ENCODE measurements at regions not wholly inside any gene's neighbourhood (a gene's known extent, or its start where the extent isn't known, plus 50 kb on each side); places are given as distances from the start of the nearest gene placed in this dataset.

- Mint-ChIP-seq H3K36me3 (ENCODE audit: low read depth) (no peaks in the 10 kb centered on the region), H3K27me3 (ENCODE audit: low read depth) (no peaks in the 10 kb centered on the region), H3K9me3 (peaks cover under 1% of the 10 kb centered on the region), H3K4me3 (no peak overlapping the region), H3K4me1 (no peaks in the 10 kb centered on the region), H3K27ac (no peak overlapping the region)
- TF ChIP-seq, protein P1, sequence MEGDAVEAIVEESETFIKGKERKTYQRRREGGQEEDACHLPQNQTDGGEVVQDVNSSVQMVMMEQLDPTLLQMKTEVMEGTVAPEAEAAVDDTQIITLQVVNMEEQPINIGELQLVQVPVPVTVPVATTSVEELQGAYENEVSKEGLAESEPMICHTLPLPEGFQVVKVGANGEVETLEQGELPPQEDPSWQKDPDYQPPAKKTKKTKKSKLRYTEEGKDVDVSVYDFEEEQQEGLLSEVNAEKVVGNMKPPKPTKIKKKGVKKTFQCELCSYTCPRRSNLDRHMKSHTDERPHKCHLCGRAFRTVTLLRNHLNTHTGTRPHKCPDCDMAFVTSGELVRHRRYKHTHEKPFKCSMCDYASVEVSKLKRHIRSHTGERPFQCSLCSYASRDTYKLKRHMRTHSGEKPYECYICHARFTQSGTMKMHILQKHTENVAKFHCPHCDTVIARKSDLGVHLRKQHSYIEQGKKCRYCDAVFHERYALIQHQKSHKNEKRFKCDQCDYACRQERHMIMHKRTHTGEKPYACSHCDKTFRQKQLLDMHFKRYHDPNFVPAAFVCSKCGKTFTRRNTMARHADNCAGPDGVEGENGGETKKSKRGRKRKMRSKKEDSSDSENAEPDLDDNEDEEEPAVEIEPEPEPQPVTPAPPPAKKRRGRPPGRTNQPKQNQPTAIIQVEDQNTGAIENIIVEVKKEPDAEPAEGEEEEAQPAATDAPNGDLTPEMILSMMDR (IDR thresholded peaks at IDR 0.05; ENCODE audit: unreplicated experiment in 3 of 3), result no peak
Measured at GRCh38 chr6:85942844-85943243, 300.2 kb upstream of the SYNCRIP start.

DNA sequence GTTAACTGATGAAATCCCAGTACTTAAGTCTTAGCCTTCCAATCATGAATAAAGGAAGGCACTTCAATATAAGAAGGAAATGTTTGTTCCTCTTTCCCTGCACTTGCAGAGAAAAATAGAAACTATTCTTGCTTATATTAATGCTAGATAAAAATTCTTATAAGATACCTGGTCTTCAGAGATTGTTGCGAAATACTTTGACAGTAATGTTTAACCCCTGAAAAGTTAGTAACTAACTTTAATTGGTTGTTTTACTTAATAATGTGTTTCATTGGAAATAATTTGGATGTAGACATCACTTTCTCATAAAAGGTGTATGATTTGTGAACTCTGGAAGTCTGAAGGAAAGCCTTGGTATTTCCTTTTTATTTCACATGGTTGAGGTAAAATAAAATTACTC lies 294.2 kb upstream of the SYNCRIP start:
- TF ChIP-seq, protein P1 (IDR thresholded peaks at IDR 0.05; ENCODE audit: unreplicated experiment in 3 of 3), result no peak
- no peaks in the 10 kb centered on the region for H3K36me3 Mint-ChIP-seq (ENCODE audit: low read depth)
- no peak overlapping the region for H3K4me3 Mint-ChIP-seq
- H3K9me3 Mint-ChIP-seq, result peaks cover 29% of the 10 kb centered on the region
- no peaks in the 10 kb centered on the region for H3K4me1 Mint-ChIP-seq
- no peak overlapping the region for H3K27ac Mint-ChIP-seq
- no peaks in the 10 kb centered on the region for H3K27me3 Mint-ChIP-seq (ENCODE audit: low read depth)

DNA sequence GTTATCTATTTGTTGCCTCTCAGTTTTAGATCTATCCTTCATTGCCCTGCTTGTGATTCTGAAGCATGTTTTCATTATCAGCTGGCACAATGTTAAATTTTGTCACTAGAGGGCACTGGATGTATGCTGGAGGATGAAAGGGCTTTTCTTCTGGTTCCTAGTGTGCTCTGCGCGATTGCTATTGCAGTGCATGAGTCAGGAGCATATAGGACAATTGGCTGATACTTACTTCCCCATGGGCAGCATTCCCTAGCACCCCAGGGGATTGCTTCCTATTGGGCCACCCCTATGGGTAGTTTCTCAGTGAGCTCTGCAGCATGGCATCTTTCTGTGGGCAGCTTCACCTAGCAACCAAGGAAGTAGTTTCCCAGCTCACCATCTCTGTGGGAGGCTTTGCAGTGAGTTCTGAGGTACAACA lies 280.3 kb upstream of the SYNCRIP start:
- TF ChIP-seq, protein P1 (IDR thresholded peaks at IDR 0.05; ENCODE audit: unreplicated experiment in 3 of 3), result peak; percentile 72 to 78 (median 73)
- H3K36me3 Mint-ChIP-seq (ENCODE audit: low read depth), result no peaks in the 10 kb centered on the region
- H3K4me3 Mint-ChIP-seq, result no peak overlapping the region
- no peaks in the 10 kb centered on the region for H3K4me1 Mint-ChIP-seq
- no peaks in the 10 kb centered on the region for H3K27me3 Mint-ChIP-seq (ENCODE audit: low read depth)
- no peak overlapping the region for H3K27ac Mint-ChIP-seq
- peaks cover 2% of the 10 kb centered on the region for H3K9me3 Mint-ChIP-seq

DNA sequence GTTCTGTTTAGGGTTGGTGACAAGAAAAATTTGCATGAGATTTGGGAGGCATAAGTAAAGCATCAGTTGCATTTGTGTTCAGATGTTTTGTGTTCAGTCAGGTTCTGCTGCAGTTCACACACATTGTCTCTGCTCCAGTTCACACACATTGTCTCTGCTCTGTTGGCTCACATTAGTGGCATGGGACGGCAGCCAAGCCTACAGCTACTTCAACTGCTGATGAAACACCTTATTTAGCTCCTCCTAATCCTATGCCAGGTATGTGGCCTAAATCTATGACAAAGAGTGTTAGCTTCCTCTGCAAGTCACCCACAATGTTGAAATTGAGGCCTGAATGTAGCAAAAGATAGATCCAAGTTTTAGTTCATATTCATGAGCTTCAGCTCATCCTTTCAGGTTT lies 278.1 kb upstream of the SYNCRIP start:
- H3K27ac Mint-ChIP-seq, result no peak overlapping the region
- H3K9me3 Mint-ChIP-seq, result no peaks in the 10 kb centered on the region
- no peaks in the 10 kb centered on the region for H3K4me1 Mint-ChIP-seq
- H3K27me3 Mint-ChIP-seq (ENCODE audit: low read depth), result no peaks in the 10 kb centered on the region
- no peaks in the 10 kb centered on the region for H3K36me3 Mint-ChIP-seq (ENCODE audit: low read depth)
- H3K4me3 Mint-ChIP-seq, result no peak overlapping the region
- TF ChIP-seq, protein P1 (IDR thresholded peaks at IDR 0.05; ENCODE audit: unreplicated experiment in 3 of 3), result no peak

- H3K36me3 Mint-ChIP-seq (ENCODE audit: low read depth), result no peaks in the 10 kb centered on the region
- H3K4me1 Mint-ChIP-seq, result no peaks in the 10 kb centered on the region
- TF ChIP-seq, protein P1 (IDR thresholded peaks at IDR 0.05; ENCODE audit: unreplicated experiment in 3 of 3), result no peak
- no peak overlapping the region for H3K4me3 Mint-ChIP-seq
- H3K9me3 Mint-ChIP-seq, result no peaks in the 10 kb centered on the region
- no peaks in the 10 kb centered on the region for H3K27me3 Mint-ChIP-seq (ENCODE audit: low read depth)
- H3K27ac Mint-ChIP-seq, result no peak overlapping the region
Measured at GRCh38 chr6:85917522-85917921, 274.8 kb upstream of the SYNCRIP start.

- no peaks in the 10 kb centered on the region for H3K27me3 Mint-ChIP-seq (ENCODE audit: low read depth)
- H3K27ac Mint-ChIP-seq, result no peak overlapping the region
- no peaks in the 10 kb centered on the region for H3K4me1 Mint-ChIP-seq
- TF ChIP-seq, protein P1 (IDR thresholded peaks at IDR 0.05; ENCODE audit: unreplicated experiment in 3 of 3), result no peak
- no peaks in the 10 kb centered on the region for H3K36me3 Mint-ChIP-seq (ENCODE audit: low read depth)
- no peak overlapping the region for H3K4me3 Mint-ChIP-seq
- no peaks in the 10 kb centered on the region for H3K9me3 Mint-ChIP-seq
Measured at GRCh38 chr6:85913001-85913400, 270.3 kb upstream of the SYNCRIP start.

Measured in nephron (organoid).